ENCODE measurements at regions not wholly inside any gene's neighbourhood (a gene's known extent, or its start where the extent isn't known, plus 50 kb on each side); places are given as distances from the start of the nearest gene placed in this dataset.
A peak's percentile ranks its signal among the peaks of the same experiment; 100 is the strongest.

GRCh38 chr6:159590835-159591234, 102.2 kb downstream of the SOD2 start:
- no peaks in the 10 kb centered on the region for H3K36me3 ChIP-seq (ENCODE audit: control insufficient read depth, insufficient read depth, low read length)
- TF ChIP-seq CTCF (IDR thresholded peaks at IDR 0.05; ENCODE audit: insufficient read depth, low read length, poor library complexity, severe bottlenecking) = no peak
- no peaks in the 10 kb centered on the region for H3K27me3 ChIP-seq (ENCODE audit: control insufficient read depth, insufficient read depth, low read length)
- H3K4me3 ChIP-seq (ENCODE audit: low read depth, low read length) = no peak overlapping the region
- DNase-seq (ENCODE audit: low read depth) = no peak

- Histone ChIP-seq H3K27me3 (ENCODE audit: control insufficient read depth, insufficient read depth, low read length) (no peaks in the 10 kb centered on the region), H3K4me3 (ENCODE audit: low read depth, low read length) (no peak overlapping the region), H3K36me3 (ENCODE audit: control insufficient read depth, insufficient read depth, low read length) (no peaks in the 10 kb centered on the region)
- no peak for DNase-seq (ENCODE audit: low read depth)
- no peak for TF ChIP-seq CTCF (IDR thresholded peaks at IDR 0.05; ENCODE audit: insufficient read depth, low read length, poor library complexity, severe bottlenecking)
Measured at GRCh38 chr6:159586684-159587083, 106.4 kb downstream of the SOD2 start.

- no peak for DNase-seq (ENCODE audit: low read depth)
- H3K36me3 ChIP-seq (ENCODE audit: control insufficient read depth, insufficient read depth, low read length) = no peaks in the 10 kb centered on the region
- H3K27me3 ChIP-seq (ENCODE audit: control insufficient read depth, insufficient read depth, low read length) = no peaks in the 10 kb centered on the region
- H3K4me3 ChIP-seq (ENCODE audit: low read depth, low read length) = no peak overlapping the region
- TF ChIP-seq CTCF (IDR thresholded peaks at IDR 0.05; ENCODE audit: insufficient read depth, low read length, poor library complexity, severe bottlenecking) = no peak
Measured at GRCh38 chr6:159582736-159583135, 110.3 kb downstream of the SOD2 start.

- no peak for DNase-seq (ENCODE audit: low read depth)
- Histone ChIP-seq H3K4me3 (ENCODE audit: low read depth, low read length) (no peak overlapping the region), H3K27me3 (ENCODE audit: control insufficient read depth, insufficient read depth, low read length) (no peaks in the 10 kb centered on the region), H3K36me3 (ENCODE audit: control insufficient read depth, insufficient read depth, low read length) (no peaks in the 10 kb centered on the region)
- TF ChIP-seq CTCF (IDR thresholded peaks at IDR 0.05; ENCODE audit: insufficient read depth, low read length, poor library complexity, severe bottlenecking) = no peak
Measured at GRCh38 chr6:159578629-159579028, 114.4 kb downstream of the SOD2 start.

GRCh38 chr6:159577564-159577963, 115.5 kb downstream of the SOD2 start:
- no peak for TF ChIP-seq CTCF (IDR thresholded peaks at IDR 0.05; ENCODE audit: insufficient read depth, low read length, poor library complexity, severe bottlenecking)

GRCh38 chr6:159572439-159573110, 120.5 kb downstream of the SOD2 start:
- Histone ChIP-seq H3K36me3 (ENCODE audit: control insufficient read depth, insufficient read depth, low read length) (no peaks in the 10 kb centered on the region), H3K27me3 (ENCODE audit: control insufficient read depth, insufficient read depth, low read length) (no peaks in the 10 kb centered on the region), H3K4me3 (ENCODE audit: low read depth, low read length) (no peak overlapping the region)
- DNase-seq (ENCODE audit: low read depth) = no peak
- no peak for TF ChIP-seq CTCF (IDR thresholded peaks at IDR 0.05; ENCODE audit: insufficient read depth, low read length, poor library complexity, severe bottlenecking)

More at GRCh38 chr6:159577564-159577963, 115.5 kb downstream of the SOD2 start:
- Histone ChIP-seq H3K4me3 (ENCODE audit: low read depth, low read length) (no peak overlapping the region), H3K27me3 (ENCODE audit: control insufficient read depth, insufficient read depth, low read length) (no peaks in the 10 kb centered on the region), H3K36me3 (ENCODE audit: control insufficient read depth, insufficient read depth, low read length) (no peaks in the 10 kb centered on the region)
- DNase-seq (ENCODE audit: low read depth) = peak; percentile 86

Measured in kidney epithelial cell (primary cell).